Fibroblast of mammary gland (primary cell): ENCODE measurements at regions not wholly inside any gene's neighbourhood (a gene's known extent, or its start where the extent isn't known, plus 50 kb on each side); places are given as distances from the start of the nearest gene placed in this dataset.

Experiments
- DNase-seq: peaks from one replicate; pipeline ENCODE4 v3.0.0-alpha.2; 2010; ENCODE audit warnings: low read depth
- H3K4me3 ChIP-seq: 2 replicates; pipeline ENCODE4 v1.5.1; 2011; ENCODE audit warnings: low read depth, mild to moderate bottlenecking, low read length, moderate library complexity; ENCODE audit not compliant: control insufficient read depth
- CTCF ChIP-seq: conservative IDR thresholded peaks from 2 replicates; pipeline ENCODE4 v1.5.1; 2011; ENCODE audit warnings: low read depth, low read length, inconsistent platforms; ENCODE audit not compliant: control insufficient read depth, insufficient read depth

GRCh38 chr6:145540741-145541140, 194.6 kb downstream of the EPM2A start:
- no peak for TF ChIP-seq CTCF
- H3K4me3 ChIP-seq = no peak overlapping the region
- peak; percentile 33 for DNase-seq

DNA sequence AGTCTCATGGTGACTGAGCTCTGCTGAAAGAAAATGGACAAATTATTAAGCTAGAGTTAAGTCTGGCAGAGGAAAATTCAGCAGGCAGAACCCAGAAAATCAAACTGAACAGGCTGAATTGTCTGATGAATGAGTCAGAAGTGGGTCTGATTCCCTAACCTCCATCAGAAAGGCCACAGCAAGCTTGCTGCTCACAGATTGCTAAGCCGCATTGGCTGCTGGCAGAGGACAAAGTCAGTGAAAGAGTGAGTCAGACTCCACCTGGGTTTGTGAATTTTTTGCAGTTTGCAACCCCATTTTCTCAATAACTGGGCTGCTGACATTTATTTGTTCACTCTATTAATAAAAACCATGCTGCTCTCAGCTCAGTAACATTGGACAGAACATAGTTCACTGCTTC, 191.3 kb downstream of the EPM2A start:
- no peak overlapping the region for H3K4me3 ChIP-seq
- DNase-seq = peak; percentile 93
- no peak for TF ChIP-seq CTCF

GRCh38 chr6:145544514-145544913, 190.8 kb downstream of the EPM2A start:
- no peak overlapping the region for H3K4me3 ChIP-seq
- no peak for TF ChIP-seq CTCF
- DNase-seq = peak; percentile 6

- TF ChIP-seq CTCF = no peak
- DNase-seq = no peak
- no peak overlapping the region for H3K4me3 ChIP-seq
Observed at GRCh38 chr6:145546265-145546664, 189.1 kb downstream of the EPM2A start.

- peak; percentile 15 for DNase-seq
- no peak overlapping the region for H3K4me3 ChIP-seq
- no peak for TF ChIP-seq CTCF
Observed at GRCh38 chr6:145547594-145548335, 187.6 kb downstream of the EPM2A start.

DNA sequence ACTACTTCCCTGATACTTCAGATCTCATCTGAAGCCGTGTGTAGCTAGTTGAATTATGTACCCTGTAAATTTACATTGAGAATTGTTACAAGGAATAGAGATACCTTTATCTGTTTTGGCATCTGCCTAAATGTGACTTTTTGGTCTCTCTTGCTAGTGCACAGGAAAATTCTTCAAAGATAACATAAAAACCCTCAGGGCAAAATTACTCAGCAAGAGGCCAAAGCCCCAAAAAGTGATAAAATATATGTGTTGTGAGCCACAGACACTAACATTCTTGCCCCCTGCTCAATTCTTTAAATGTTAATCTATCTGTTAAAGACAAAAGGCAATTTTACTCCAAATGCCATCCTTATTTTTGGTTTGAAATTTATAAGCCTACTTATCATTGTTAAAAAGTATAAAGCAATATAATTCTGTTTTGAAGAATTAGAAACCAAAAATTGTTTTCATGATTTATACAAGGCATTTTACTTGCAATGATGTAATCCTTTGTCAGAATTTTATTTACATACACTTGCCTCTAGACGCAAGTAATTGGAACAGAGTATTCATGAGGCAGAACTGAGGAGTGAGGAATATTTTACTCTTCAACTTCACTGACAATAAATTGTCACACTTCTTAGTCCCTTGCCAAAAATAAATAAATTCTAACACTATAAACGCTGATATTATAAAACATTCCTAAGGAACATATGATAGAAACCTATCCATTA, 186.2 kb downstream of the EPM2A start:
- no peak overlapping the region for H3K4me3 ChIP-seq
- no peak for DNase-seq
- TF ChIP-seq CTCF = no peak
